IPS-NIHi11 (cell line): ENCODE measurements at regions not wholly inside any gene's neighbourhood (a gene's known extent, or its start where the extent isn't known, plus 50 kb on each side); places are given as distances from the start of the nearest gene placed in this dataset.
"Not testable (repeated sequence)": the region's sequence is repeated elsewhere in the genome, so short reads cannot be mapped to it uniquely, and the experiment has no call there.

Experiments
- DNase-seq: peaks from one replicate; pipeline ENCODE4 v3.0.0; 2012; ENCODE audit warnings: mixed read lengths, low spot score

DNA sequence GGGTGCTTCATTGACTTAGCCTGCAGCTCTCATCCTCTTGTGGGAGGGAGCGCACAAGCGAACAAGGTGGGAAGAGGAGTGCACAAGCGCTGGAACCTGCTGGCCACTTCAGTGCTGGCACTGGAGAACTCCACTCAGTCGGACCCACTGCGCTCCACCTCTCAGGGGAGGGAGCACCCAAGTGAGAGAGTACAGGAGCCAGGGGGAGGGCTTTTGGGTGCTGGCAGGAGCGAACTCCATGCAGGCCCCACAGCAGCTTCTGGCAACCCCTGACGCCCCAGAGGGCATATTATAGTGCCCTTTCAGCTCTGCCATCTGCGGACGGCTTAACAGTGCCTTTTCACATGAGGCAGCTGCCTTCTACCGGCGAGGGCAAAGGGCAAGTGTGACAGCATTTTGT is 774.2 kb upstream of the COX7C start:
- DNase-seq, result no peak

DNA sequence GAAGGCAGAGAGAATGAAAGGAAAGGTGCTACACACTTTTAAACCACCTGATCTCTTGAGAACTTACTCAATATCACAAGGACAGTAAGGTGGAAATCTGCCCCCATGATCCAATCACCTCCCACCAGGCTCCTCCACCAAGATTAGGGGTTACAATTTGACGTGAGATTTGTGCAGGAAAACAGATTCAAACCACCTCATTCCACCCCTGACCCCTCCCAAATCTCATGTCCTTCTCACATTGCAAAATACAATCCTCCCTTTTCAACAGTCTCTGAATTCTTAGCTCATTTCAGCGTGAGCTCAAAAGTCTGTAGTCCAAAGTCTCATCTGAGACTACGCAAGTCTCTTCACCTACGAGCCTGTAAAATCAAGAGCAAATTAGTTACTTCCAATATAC is 768.3 kb upstream of the COX7C start:
- DNase-seq, result no peak

DNA sequence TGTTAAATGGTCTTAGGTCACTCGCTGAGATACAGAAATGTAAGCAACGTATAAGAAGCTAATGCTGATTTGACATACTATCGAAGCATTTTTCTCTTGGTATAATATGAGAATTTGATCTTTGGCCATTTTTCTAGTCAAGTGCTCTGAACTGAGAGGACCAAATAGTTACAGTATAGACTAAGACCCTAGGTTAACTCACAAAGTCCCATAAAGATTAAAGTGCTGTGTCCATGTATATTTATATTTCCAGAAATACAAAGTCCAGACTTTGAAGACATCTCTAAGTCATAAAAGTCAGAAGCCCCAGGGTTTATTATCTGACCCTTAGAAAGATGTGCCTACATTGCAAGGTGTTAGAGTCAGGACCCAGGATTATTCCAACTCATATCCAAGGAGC is 752.4 kb upstream of the COX7C start:
- DNase-seq, result no peak

DNA sequence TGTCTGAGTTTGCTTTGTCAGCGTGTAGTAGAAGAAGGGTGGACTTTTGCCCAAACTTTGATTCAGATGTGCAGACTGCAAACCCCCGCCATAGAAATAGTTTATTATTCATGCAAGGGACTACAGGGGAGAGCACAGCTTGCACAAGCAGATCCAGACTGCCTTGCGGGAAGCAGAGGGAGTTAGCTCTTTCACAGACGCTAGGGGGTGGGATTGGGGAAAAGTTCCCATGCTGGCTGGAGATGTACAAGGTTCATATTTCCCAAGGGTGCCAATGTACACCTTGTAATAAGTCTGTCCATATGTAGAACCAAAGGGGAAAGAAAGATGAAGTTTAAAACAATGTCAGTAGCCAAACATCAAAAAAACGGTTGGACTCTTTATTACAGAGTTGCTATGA is 749.7 kb upstream of the COX7C start:
- DNase-seq, result no peak

DNA sequence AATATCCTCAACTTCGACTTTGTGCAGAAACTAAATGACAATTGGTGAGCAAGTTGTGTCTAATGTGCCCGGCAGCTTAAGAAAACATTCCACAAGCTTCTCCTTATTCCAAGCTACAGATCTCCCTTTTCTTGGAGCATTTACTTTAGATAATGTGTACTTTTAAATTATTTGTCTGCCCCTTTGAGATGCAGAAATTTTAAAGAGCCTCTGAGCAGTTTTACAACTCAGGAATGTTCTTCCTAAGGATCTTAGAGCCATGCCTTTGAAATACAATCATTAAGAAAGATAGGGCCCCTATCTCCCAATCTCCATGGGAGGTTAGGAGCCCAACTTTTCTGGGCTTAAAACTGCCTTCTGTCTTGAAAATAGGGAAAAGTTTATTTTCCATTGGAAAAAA is 723.7 kb upstream of the COX7C start:
- DNase-seq, result no peak

DNA sequence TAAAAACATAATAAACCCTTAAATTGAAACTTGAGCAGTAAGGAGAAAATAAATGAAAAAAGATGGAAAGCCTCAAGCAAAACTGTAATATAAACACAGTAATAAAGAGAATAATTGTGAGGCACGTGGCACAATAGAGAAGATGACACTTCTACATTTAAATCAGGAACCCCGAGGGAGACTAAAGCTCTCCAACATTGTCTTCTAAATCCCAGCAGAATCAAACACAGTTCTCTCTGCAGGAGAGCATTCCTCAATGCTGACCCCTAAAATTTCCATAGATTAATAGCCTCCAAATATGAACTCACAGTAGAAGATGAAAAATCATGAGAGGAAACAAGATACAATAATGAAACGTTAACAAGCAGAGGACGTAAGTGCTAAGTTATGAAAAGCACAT is 721.2 kb upstream of the COX7C start:
- no peak for DNase-seq

DNA sequence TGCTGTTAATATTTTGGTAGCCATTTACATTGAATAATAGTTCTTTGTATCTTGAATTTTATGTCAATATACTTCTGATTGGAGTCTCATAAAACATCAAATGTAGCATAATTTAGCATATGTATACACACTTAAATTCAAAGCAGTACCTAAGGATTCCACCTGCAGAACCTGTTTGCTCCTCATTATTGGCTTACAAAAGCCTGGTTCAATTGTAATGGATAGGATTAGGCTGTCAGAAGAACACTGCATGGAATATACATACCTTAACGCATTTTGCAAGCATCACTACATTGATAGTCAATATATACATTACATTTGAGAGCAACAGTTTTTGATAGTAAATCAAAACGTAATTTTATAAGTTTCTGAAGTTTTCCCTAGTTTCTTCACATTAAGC is 711.3 kb upstream of the COX7C start:
- DNase-seq, result no peak

DNA sequence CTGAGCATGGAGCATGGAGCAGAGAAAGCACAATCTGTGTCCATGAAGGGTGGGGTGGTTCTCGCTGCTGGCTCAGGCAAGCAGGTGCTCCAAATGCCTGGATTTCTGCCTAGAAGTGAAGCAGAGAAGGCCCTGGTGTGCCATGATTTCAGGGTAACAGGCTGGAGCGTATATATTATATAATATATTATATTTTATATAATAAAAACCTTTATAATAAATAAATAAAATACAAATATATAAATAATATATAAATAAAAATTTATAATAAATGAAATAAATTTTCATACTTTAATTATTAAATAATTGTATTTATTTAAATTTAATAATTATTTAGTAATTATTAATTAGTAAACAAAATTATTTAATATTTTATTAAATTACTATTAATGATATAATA is 707.4 kb upstream of the COX7C start:
- no peak for DNase-seq

DNA sequence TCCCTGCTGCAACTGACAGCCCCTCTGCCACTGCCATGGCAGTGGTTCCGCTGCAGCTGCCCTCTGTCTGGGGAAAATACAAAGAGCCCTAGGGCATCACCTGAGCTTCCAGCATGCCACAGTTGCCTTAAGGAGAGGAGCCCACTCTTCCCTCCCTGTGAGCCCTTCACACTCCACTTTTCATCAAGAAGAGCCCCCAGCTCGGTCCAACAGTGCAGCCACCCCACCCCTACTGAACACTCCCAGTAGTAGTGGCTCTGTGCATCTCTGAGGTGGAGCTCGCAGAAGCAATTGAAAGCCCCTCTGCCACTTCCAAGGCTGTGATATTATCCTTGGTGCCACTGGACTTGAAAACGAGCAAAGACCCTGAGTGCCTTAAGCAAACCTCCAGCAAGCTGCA is 696.8 kb upstream of the COX7C start:
- DNase-seq, result no peak

DNA sequence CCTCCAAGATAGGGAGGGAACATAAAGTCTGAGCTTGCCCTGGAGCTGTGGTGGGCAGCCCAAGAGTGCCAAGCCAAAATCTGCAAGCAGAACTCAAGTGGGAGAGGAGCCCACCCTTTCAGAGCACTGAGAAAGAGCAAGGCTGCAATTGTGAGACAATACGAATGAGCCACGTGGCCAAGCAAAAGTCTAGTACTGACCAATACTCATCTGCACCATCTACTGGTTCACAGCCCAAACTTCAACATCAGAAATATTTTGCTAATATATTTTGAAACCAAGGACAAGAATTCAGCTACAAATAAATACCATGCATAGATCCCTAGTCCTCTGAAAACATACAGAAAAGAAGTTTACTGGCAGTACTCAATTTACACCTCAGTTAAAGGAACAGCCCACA is 696.2 kb upstream of the COX7C start:
- peak; percentile 11 for DNase-seq

DNA sequence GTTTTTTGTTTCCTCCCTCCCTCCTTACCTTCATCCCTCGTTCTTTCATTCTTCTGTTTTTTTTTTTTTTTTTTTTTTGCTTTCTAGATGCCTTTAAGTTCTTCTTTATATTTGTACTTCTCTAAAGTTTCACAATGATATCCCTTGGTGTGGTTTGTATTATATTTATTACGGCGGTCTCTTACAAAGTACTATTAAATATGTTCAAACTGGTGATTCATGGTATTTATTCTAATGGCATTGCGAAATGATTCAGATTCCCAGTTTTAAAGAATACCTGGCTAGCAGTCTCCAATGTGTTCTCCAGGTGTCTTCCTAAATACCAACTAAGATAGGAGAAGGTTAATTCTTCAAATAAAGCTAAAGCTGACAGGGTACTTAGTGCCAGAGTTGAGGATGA is 690.1 kb upstream of the COX7C start:
- no peak for DNase-seq

DNA sequence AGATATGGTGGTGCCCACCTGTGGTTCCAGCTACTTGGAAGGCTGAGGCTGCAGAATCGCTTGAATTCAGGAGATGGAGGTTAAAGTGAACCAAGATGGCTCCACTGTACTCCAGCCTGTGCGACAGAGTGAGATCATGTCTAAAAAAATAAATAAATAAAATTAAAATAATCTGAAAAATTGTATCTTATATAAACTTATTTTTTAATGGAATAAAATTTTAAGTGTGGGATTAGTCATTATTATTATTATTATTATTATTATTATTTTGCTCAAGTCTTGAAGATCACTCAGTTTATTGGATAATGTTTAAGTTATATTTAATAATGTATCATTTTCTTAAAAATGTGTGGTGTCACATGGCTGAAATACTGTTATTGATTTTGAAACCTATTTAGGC is 688.0 kb upstream of the COX7C start:
- no peak for DNase-seq

DNA sequence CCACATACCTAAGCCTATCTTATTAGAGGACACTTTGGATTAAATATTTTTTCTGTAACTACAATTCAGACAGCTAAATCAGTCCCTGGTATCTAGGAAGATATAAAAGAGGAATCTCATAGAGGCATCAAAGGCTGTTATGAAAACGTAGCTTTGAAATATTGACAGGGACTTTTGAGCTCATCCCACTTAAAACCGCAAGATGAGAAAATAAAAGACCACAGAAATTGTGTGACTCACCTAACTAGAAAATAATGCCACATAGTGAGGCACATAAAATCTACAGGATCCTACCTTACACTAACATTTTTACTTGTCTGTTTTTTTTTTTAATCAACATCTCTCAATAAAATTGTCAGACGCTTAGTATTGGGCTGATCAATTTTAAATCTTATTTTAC is 686.5 kb upstream of the COX7C start:
- no peak for DNase-seq

DNA sequence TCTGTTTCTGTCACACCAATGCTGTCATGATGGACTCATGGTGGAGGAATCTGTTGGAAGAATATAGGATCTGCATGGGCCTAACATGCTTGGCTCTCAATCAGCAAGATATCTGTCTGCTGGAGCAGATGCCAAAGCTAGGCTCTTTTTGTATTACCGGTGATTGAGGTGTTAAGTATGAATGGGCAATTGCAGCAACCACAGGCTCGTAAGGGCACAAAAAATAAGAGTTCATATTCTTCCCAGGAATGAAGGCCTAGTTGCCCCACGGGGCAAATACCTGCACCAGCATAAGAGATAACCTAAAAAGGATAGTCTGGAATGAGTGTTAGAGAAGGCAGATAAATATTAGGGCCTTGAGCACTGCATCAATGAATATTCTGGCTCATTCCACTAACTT is 679.5 kb upstream of the COX7C start:
- no peak for DNase-seq

DNA sequence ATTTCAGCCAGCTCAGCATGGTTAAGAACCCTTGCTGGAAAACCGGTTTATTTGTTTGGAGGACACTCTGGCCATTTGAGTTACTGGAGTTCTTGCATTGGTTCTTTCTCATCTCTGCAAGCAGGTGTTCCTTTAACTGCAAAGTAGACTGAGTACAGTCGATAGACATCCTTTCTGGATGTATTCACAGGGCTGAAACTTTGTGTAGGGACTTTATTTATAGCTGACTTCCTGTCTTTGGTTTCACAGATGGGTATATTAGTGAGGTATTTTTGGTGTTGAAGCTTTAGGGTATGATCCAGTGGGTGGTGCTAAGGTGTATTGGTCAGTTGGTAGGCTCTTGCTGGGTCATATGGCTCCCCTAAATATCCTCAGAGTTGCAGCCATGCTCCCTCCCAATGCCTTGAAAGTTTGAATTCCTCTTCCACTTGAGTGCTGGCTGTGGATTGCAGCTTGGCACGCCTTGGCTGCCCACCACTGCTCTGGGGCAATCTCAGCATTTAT is 666.0 kb upstream of the COX7C start:
- DNase-seq, result no peak

DNA sequence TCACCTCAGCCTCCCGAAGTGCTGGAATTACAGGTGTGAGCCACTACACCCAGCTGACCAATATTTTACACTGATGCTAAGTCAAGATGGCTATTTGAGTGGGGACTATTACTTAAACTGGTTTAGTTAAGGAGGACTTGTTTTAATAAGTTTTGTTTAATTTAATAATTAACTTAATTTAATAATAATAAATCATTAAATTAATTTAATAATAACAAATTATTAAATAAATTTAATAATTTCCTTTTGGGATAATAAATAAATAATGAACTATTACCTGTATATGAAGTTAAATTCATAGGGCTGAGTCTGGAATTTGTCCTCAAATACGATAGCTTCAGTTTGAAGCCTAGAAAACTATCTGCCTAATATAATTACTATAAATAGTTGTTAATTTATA is 665.1 kb upstream of the COX7C start:
- no peak for DNase-seq

DNA sequence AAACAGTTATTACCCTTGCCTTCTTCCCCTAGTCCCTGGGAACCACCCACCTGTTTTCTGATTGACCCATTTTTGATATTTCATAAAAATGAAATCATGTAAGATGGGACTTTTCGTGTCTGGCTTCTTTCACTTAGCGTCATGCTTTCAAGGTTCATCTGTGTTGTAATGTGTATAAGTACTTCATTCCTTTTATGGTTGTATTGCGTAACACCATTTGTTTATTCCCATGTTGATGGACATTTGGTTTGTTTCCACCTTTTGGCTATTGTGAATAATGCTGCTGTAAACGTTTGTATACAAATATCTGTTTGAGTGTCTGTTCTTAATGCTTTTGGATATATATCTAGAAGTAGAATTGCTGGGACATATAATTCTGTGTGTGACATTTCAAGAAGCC is 650.1 kb upstream of the COX7C start:
- DNase-seq, result no peak

DNA sequence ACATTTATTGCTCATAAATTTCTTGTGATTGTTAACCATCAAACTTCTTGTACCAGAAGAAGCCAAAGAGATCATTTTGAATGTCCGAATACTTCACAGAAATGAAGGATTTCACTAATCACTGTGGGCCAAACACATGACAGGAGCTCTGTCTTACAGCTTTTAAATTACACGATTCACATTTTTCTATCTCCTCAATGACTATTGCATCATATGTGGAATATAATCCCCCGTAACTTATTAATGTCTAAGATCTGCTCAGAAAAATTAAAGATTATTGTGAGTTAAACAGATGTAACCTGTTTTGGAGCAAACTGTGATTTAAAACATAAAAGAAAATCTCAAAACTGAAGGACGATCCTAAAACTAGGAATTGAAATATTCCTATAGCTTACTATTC is 645.2 kb upstream of the COX7C start:
- DNase-seq, result no peak

DNA sequence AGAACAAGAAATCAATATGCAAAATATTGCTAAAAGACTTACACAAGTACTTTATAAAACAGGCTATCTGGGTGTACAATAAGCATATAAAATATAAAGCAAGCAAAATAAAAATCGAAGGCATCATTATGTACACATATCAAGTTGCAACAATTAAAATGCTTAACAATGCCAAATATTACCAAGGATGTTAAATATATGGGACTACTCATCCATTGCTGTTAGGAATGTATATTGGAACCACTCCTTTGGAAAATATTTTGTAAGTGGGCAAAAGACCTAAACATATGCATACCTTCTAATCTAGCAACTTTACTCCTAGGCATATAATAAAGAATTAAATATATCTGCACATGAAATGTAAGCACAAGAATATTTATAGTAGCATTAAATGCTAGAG is 632.6 kb upstream of the COX7C start:
- DNase-seq, result no peak

DNA sequence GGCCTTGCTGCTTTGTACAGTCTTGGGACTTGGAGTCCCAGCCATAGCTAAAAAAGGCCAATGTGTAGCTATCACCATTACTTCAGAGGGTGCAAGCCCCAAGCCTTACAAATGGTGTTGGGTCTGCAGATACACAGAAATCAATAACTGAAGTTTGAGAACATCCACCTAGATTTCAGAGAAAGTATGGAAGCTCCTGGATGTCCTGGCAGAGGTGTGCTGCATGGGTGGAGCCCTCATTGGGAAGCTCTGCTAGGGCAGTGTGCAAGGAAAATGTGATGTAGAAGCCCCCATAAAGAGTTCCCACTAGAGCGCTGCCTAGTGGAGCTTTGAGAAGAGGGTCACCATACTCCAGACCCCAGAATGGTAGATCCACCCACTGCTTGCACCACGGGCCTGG is 626.7 kb upstream of the COX7C start:
- no peak for DNase-seq

DNA sequence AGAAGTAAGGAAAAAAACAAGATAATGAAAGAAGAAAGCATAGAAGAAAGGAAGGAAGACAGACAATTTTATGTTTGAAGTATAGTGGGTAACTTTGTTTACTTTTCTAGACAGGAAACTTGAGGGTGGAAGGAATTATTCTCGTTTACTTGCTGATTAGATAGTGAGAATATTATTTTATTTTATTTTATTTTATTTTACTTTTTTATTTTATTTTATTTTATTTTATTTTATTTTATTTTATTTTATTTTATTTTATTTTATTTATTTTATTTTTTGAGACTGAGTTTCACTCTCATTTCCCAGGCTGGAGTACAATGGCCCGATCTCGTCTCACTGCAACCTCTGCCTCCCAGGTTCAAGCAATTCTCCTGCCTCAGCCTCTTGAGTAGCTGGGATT is 623.1 kb upstream of the COX7C start:
- DNase-seq, result not testable (repeated sequence)

DNA sequence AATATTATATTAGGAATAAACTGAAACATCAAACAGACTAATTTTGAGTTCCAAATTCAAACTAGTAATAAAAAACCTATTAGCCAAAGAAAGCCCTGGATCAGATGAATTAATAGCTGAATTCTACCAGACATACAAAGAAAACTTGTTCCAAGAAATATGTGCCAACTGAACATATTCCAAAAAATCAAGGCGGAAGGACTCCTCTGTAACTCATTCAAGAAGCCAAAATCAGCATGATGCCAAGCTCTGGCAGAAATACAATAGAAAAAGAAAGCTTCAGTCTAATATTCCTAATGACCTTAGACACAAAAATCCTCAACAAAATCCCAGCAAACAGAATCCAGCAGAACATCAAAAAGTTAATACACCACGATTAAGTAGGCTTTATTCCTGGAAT is 619.1 kb upstream of the COX7C start:
- no peak for DNase-seq

DNA sequence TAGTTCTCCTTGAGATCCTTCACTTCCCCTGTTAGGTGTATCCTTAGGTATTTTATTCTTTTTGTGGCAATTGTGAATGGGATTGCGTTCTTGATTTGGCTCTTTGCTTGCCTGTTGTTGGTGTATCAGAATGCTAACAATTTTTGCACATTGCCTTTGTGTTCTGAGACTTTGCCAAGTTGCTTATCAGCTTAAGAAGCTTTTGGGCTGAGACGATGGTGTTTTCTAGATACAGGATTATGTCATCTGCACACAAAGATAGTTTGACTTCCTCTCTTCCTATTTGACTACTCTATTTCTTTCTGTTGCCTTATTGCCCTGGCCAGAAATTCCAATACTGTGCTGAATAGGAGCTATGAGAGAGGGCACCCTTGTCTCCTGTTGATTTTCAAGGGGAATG is 609.4 kb upstream of the COX7C start:
- no peak for DNase-seq

DNA sequence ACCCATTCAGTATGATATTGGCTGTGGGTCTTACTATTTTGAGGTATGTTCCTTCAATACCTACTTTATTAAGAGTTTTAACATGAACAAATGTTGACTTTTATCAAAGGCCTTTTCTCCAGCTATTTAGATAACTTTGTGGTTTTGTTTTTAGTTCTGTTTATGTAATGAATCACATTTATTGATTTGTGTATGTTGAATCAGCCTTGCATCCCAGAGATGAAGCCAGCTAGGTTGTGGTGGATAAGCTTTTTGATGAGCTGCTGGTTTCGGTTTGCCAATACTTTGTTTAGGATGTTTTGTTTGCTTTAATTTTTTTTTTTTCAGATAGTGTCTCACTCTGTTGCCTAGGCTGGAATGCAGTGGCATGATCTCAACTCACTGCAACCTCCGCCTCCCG is 609.0 kb upstream of the COX7C start:
- no peak for DNase-seq

DNA sequence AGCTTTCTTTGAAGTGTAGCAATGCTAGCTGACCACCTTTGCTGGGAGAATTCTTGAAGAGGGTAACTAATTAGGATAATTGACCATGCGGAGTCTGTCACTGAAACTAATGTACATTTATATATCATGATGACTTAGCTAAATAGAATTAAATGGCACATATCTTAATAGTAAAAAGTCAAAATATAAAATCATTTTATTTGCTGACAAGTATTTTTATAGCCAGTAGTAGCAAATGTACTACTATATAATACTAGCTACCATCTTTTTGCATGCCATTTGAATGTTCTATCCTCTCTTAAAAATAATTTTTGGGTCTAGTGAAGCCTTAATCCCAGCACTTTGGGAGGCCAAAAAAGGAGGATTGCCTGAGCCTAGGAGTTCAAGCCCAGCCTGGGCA is 605.8 kb upstream of the COX7C start:
- DNase-seq, result no peak
